ENCODE measurements at regions not wholly inside any gene's neighbourhood (a gene's known extent, or its start where the extent isn't known, plus 50 kb on each side); places are given as distances from the start of the nearest gene placed in this dataset.

GRCh38 chrX:146755214-146755613 lies 54.4 kb upstream of the CXorf51B start:
- TF ChIP-seq, protein P1, sequence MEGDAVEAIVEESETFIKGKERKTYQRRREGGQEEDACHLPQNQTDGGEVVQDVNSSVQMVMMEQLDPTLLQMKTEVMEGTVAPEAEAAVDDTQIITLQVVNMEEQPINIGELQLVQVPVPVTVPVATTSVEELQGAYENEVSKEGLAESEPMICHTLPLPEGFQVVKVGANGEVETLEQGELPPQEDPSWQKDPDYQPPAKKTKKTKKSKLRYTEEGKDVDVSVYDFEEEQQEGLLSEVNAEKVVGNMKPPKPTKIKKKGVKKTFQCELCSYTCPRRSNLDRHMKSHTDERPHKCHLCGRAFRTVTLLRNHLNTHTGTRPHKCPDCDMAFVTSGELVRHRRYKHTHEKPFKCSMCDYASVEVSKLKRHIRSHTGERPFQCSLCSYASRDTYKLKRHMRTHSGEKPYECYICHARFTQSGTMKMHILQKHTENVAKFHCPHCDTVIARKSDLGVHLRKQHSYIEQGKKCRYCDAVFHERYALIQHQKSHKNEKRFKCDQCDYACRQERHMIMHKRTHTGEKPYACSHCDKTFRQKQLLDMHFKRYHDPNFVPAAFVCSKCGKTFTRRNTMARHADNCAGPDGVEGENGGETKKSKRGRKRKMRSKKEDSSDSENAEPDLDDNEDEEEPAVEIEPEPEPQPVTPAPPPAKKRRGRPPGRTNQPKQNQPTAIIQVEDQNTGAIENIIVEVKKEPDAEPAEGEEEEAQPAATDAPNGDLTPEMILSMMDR (IDR thresholded peaks at IDR 0.05 in 2 of 3, conservative IDR thresholded peaks at IDR 0.05 in 1 of 3; ENCODE audit: control insufficient read depth in 2 of 3, extremely low read depth in 1 of 3, insufficient read depth in 1 of 3, low read depth in 3 of 3, low read length in 3 of 3): no peak
- TF ChIP-seq JUND (IDR thresholded peaks at IDR 0.05; ENCODE audit: low read depth, low read length): no peak
- TF ChIP-seq KDM1A (IDR thresholded peaks at IDR 0.05; ENCODE audit: borderline replicate concordance): no peak
- TF ChIP-seq NRF1 (conservative IDR thresholded peaks at IDR 0.05; ENCODE audit: low read depth, low read length): no peak
- TF ChIP-seq KLF5 (IDR thresholded peaks at IDR 0.05; ENCODE audit: partially characterized antibody): no peak
- no peak for TF ChIP-seq CHD2 (IDR thresholded peaks at IDR 0.05; ENCODE audit: borderline replicate concordance, low read depth, low read length)
- TF ChIP-seq SP1 (IDR thresholded peaks at IDR 0.05; ENCODE audit: low read depth, low read length): no peak
- TF ChIP-seq POLR2A (IDR thresholded peaks at IDR 0.05; ENCODE audit: low read depth, low read length): no peak
- no peak for TF ChIP-seq ZNF274 (IDR thresholded peaks at IDR 0.05; ENCODE audit: insufficient read depth, insufficient read length)
- no peak for TF ChIP-seq ASH2L (IDR thresholded peaks at IDR 0.05; ENCODE audit: borderline replicate concordance, low read depth)
- TF ChIP-seq GABPA (IDR thresholded peaks at IDR 0.05; ENCODE audit: low read depth): no peak
- no peak for TF ChIP-seq HCFC1 (IDR thresholded peaks at IDR 0.05; ENCODE audit: low read length)

Data from GM12878 (cell line).